Progenitor cell of endocrine pancreas (in vitro differentiated cells): ENCODE measurements at regions not wholly inside any gene's neighbourhood (a gene's known extent, or its start where the extent isn't known, plus 50 kb on each side); places are given as distances from the start of the nearest gene placed in this dataset.

Experiments
- DNase-seq: peaks from one replicate; pipeline ENCODE4 v3.0.0; 2021; ENCODE audit warnings: low spot score; ENCODE audit not compliant: unreplicated experiment
- H3K27ac Mint-ChIP-seq: 2 replicates; pipeline ENCODE4 v1.8.0; 2021; ENCODE audit warnings: mild to moderate bottlenecking, moderate library complexity, mixed read lengths
- H3K27me3 Mint-ChIP-seq: 2 replicates; pipeline ENCODE4 v1.8.0; 2021; ENCODE audit warnings: mixed read lengths
- H3K36me3 Mint-ChIP-seq: 2 replicates; pipeline ENCODE4 v1.8.0; 2022; ENCODE audit warnings: mixed read lengths; ENCODE audit not compliant: insufficient read depth
- H3K4me1 Mint-ChIP-seq: 2 replicates; pipeline ENCODE4 v1.8.0; 2021; ENCODE audit warnings: low read depth, mixed read lengths
- H3K4me3 Mint-ChIP-seq: 2 replicates; pipeline ENCODE4 v1.8.0; 2021; ENCODE audit warnings: low read depth, mild to moderate bottlenecking, moderate library complexity, mixed read lengths
- H3K9me3 Mint-ChIP-seq: 2 replicates; pipeline ENCODE4 v1.8.0; 2021; ENCODE audit warnings: low read depth, mixed read lengths
- TF ChIP-seq, protein P1 (sequence below): fragments of 200-600 bp; sonication (generic); IDR thresholded peaks from one replicate; pipeline ENCODE4 v1.5.0; 2021; ENCODE audit warnings: antibody characterized with exemption, mild to moderate bottlenecking; ENCODE audit not compliant: unreplicated experiment

DNA sequence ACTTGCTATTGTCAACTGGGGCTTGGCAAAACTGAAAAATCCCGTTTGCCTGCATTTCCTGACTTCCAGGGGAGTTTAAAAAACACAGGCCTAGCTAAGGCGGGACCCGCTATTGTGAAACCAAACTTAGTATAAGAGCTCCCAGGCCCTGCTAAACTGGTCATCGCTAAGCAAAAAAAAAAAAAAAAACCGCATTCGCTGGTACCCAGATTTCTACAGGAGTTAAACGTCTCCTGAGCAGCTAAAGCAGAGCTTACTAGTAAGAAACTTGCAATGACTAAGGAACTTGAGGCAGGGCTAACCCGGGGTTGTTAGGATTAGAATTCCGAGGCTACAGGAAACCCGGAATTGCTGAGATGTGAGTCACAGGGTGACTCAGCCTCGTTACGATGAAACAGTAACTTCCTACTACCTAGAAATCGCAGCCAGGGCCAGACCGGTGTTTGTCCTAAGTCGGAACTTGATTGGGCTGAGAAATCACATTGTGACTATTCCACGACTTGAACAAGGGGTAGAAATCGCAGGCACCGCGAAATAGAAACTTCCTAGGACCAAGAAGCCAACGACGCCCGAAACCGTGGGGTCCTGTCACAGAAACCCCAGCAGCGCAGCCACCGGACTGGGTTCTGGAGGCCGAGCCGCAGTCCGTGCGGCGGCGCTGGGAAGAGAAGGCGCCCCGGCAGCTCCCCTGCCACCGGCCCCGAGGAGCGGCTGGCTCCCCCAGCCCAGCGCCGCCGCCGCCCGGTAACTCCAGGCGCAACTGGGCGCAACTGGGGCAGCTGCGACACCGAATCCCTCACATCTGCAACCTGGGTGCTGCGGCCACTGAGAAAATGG, 89.4 kb downstream of the ANXA2R start:
- peaks cover 9% of the 10 kb centered on the region for H3K9me3 Mint-ChIP-seq
- no peaks in the 10 kb centered on the region for H3K27me3 Mint-ChIP-seq
- no peaks in the 10 kb centered on the region for H3K4me1 Mint-ChIP-seq
- TF ChIP-seq, protein P1, sequence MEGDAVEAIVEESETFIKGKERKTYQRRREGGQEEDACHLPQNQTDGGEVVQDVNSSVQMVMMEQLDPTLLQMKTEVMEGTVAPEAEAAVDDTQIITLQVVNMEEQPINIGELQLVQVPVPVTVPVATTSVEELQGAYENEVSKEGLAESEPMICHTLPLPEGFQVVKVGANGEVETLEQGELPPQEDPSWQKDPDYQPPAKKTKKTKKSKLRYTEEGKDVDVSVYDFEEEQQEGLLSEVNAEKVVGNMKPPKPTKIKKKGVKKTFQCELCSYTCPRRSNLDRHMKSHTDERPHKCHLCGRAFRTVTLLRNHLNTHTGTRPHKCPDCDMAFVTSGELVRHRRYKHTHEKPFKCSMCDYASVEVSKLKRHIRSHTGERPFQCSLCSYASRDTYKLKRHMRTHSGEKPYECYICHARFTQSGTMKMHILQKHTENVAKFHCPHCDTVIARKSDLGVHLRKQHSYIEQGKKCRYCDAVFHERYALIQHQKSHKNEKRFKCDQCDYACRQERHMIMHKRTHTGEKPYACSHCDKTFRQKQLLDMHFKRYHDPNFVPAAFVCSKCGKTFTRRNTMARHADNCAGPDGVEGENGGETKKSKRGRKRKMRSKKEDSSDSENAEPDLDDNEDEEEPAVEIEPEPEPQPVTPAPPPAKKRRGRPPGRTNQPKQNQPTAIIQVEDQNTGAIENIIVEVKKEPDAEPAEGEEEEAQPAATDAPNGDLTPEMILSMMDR = no peak
- H3K27ac Mint-ChIP-seq = no peak overlapping the region
- H3K4me3 Mint-ChIP-seq = no peak overlapping the region
- H3K36me3 Mint-ChIP-seq = no peaks in the 10 kb centered on the region
- DNase-seq = no peak

- H3K27me3 Mint-ChIP-seq = peaks cover 3% of the 10 kb centered on the region
- H3K36me3 Mint-ChIP-seq = no peaks in the 10 kb centered on the region
- TF ChIP-seq, protein P1 = no peak
- no peaks in the 10 kb centered on the region for H3K4me1 Mint-ChIP-seq
- H3K27ac Mint-ChIP-seq = no peak overlapping the region
- no peak for DNase-seq
- peaks cover 7% of the 10 kb centered on the region for H3K9me3 Mint-ChIP-seq
- H3K4me3 Mint-ChIP-seq = no peak overlapping the region
Measured at GRCh38 chr5:42950116-42950455, 90.0 kb downstream of the ANXA2R start.

DNA sequence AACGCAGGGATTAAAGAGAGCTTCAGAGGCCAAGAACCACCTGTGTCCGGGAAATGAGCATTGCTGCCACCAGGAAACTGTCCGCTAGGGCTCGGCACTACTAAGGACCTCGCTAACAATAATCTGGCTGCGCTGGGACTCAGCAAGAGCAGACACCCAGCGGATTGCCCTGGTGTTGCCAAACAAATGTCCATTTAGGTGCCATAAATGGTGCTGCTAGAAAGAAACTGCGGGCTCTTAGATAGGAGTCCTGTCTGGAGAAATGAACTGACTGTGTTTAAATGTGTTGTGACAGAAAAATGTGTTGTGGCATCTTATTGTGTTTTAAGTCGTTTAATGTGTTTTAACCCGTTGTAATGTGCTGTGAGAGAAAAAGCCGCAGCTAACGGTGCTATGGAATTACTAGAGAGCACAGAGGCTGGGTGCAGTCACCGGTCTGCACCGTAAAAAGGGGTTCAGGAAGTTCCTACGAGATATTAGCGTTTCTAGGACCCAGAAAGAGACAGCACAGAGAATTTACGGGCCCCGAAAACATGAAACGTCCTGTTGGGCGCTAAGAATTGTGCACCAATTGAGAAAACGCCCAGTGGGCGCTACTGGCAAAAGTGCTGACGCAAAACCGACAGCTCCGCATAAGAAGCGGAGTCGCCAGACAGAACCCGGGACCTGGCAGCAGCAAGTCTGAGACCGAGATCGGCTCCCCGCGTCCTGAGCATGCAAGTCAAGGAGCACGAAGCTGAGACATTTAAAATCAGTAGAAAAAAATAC, 90.6 kb downstream of the ANXA2R start:
- peaks cover 8% of the 10 kb centered on the region for H3K27me3 Mint-ChIP-seq
- H3K36me3 Mint-ChIP-seq = no peaks in the 10 kb centered on the region
- DNase-seq = no peak
- H3K9me3 Mint-ChIP-seq = peaks cover 7% of the 10 kb centered on the region
- no peaks in the 10 kb centered on the region for H3K4me1 Mint-ChIP-seq
- TF ChIP-seq, protein P1 = no peak
- H3K4me3 Mint-ChIP-seq = no peak overlapping the region
- H3K27ac Mint-ChIP-seq = no peak overlapping the region

DNA sequence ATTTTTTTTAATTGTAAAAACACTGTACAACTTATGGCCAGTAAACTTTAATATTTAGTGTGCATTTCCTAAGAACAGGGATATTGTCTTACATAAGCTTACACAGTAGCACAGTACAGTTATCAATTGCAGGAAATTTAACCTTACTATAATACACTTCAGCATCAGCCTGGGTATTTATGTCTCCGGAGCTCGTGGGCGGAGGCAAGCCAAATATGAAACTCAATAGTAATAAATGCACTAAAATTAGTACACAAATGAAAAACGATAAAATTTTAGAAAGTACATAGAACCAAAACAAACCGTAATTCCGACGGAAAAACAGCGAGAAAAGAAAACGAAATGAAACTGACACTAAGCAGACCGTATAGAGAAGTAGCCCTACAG, 91.2 kb downstream of the ANXA2R start:
- Mint-ChIP-seq H3K27me3 (peaks cover 13% of the 10 kb centered on the region), H3K27ac (no peak overlapping the region), H3K4me1 (no peaks in the 10 kb centered on the region), H3K9me3 (peaks cover 6% of the 10 kb centered on the region), H3K4me3 (no peak overlapping the region), H3K36me3 (no peaks in the 10 kb centered on the region)
- no peak for DNase-seq
- TF ChIP-seq, protein P1 = no peak

DNA sequence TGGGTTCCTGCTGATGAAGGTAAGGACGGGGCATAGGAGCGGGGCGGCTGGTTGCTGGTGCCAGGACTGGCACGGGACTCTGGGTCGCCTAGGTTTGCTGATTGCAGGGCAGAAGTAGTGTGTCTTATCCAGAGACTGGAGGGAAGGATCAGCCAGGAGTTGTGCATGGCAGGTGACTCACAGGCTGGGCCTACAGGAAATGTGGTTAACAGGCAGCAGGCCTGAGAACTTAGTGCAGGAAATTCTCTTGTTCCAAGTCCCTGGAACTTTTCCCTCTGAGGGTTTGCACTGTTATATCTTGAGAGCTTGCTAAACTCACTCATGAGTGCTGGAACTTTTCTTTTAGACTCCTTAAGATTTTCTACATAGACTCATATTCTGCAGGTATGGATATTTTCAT, 95.1 kb downstream of the ANXA2R start:
- Mint-ChIP-seq H3K27me3 (peaks cover 32% of the 10 kb centered on the region), H3K4me1 (peaks cover 12% of the 10 kb centered on the region), H3K36me3 (no peaks in the 10 kb centered on the region), H3K4me3 (no peak overlapping the region), H3K9me3 (no peaks in the 10 kb centered on the region), H3K27ac (no peak overlapping the region)
- no peak for DNase-seq
- TF ChIP-seq, protein P1 = no peak
